Dermis blood vessel endothelial cell (primary cell): ENCODE measurements at regions not wholly inside any gene's neighbourhood (a gene's known extent, or its start where the extent isn't known, plus 50 kb on each side); places are given as distances from the start of the nearest gene placed in this dataset.
"Not testable (repeated sequence)": the region's sequence is repeated elsewhere in the genome, so short reads cannot be mapped to it uniquely, and the experiment has no call there.

Source experiments
- DNase-seq: peaks from one replicate; pipeline ENCODE4 v3.0.0; 2010

DNA sequence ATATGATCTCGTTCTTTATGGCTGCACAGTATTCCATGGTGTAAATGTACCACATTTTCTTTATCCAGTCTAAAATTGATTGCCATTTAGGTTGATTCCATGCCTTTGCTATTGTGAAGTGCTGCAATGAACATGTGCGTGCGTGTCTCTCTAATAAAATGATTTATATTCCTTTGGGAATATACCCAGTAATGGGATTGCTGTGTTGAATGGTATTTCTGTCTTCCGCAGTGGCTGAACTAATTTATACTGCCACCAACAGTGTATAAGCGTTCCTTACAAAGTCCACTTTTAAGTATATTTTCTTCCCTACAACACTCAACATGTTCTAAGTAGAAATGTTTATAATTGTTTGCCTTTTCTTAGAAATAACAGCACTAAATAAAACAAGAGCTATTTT, 521.9 kb downstream of the DTWD2 start:
- no peak for DNase-seq

DNA sequence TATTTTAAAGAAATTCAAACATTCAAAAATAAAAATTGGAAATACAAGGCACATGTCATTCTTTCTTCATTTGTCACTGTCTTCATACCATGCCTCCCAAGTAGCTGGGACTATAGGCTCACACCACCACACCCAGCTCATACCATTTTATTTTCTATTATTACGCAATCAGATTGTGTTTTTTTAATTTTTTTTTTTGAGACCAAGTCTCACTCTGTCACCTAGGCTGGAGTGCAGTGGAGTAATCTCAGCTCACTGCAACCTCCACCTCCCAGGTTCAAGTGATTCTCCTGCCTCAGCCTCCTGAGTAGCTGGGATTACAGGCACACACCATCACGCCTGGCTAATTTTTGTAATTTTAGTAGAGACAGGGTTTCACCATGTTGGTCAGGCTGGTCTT, 526.1 kb downstream of the DTWD2 start:
- not testable (repeated sequence) for DNase-seq

DNA sequence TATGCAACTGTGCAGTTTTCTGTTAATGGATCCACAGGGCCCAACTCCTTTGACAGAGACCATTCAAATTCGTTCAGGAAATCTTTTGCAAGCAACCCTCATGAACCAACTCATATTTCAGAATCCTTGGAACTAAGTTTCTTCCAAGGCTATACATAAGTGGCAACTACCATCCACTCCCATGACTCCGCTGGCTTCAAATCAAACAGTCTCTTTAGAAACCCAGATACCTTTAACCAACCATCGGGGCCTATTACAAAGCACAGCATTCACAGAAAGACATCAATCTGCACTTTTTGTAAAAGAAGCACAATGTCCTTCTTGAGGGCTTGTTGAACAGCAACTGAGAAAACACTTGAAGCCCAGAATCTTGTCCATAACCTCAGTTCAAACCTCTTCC, 526.9 kb downstream of the DTWD2 start:
- DNase-seq, result no peak

DNA sequence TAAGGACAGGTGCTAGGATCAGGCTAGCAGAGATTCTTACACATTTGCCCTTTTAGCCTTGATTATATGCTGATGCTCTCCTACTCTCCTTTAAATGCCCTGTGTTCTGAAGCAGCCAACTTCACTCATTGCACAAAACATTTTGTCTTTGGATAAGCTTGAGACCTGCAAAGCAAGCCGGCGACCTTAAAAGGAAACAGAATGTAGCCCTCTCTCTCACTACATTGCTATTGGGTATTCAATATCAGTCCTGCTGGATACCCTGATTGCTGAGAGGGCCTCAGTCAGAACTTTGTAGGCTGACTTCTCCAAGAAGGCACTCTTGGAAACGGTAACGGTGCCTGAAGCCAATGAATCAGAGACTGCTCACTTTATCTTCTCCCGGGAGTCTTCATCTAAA, 528.9 kb downstream of the DTWD2 start:
- DNase-seq, result no peak

DNA sequence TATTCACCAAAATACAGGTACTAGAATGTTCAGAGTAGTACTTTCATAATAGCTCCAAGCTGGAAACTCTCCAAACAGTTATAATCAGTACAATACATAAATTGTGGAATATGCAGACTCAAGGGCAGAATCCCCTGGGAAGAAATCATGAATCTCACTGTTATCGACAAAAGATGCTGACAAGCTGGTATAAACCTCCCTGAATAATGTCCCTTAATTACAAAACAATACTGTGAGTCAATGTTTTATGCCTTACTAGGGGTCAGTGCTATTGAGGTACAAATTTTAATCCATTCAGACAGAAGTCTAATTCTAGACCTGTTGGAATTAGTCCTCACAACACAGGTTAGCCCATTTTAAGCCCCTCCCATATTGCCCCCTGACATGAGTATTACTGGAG, 532.3 kb downstream of the DTWD2 start:
- DNase-seq, result no peak

DNA sequence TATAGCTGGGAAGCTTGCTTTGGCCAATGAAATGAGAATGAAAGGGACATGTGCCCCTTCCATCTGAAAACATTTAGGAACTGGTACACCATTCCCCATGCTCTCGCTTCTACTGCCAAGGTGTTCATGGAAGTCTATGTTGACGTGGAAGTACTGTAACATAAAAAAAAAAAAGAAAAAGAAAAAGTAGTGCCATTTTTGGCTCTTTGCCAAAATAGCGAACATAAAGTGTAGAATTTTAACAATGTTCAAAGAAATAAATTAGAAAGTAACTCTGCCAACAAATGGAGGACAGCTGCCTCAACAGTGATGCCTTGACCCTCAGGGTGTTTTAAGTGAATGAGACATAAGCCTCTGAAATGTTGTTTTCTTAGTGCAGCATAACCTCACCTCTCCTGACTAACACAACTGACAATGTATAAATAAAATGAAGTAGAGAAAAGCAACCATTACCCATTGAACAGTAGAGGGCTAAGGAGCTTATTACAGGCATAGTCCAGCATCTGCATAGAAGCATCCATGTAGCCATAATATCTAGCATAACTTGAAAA, 536.6 kb downstream of the DTWD2 start:
- no peak for DNase-seq

DNA sequence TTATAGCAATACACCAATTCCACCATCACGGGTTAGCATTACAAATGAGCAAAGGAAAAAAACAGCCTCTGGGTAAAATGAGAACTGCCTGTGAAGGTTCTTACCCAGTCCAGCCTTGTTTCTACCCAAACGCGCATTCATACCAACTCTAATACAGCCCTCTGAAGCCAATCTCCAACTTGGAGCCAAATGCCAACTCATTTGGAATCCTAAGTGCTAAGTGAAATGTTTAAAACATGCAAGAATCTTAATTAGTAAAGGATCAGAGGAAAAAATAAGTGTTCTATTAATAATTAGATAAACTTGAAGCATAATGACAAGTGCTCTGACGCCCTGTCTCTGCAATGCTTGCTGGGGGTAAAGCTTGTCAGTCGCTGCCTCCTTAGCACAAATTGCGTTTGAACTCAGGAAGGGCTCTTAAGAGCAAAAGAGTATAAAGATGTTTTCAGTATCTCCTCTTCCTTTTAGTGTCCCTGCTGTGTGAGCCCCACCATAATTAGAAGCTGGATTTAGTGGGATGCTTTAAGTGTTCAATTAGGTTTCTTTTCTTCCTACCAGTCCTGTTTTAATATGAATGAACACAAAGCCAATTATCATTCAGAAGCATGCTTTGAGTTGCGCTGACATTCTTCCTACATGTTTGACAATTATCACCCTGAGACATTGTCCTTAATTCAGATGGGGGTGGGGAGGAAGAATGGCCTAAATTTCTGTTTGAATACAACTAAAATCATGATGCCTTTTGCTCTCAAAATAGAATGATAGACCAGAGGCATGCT, 537.6 kb downstream of the DTWD2 start:
- no peak for DNase-seq

DNA sequence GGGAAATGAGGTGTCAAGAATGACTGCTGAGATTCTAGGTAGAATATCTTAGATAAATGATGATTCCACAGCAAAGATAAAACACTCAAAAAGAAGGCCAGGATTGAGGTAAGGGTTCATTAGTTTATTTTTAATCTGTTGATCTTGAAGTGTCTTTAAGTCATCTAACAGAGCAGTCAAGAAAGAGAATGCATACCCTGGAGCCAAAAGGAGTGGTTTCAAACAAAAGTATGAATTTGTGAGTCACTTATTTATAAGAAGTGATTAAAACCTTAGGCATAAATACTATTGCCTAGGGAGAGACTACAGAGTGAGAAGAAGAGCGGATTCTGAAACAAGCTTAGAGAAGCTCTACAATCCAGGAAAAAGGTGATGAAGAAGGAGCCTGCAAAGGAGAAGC, 541.0 kb downstream of the DTWD2 start:
- no peak for DNase-seq

DNA sequence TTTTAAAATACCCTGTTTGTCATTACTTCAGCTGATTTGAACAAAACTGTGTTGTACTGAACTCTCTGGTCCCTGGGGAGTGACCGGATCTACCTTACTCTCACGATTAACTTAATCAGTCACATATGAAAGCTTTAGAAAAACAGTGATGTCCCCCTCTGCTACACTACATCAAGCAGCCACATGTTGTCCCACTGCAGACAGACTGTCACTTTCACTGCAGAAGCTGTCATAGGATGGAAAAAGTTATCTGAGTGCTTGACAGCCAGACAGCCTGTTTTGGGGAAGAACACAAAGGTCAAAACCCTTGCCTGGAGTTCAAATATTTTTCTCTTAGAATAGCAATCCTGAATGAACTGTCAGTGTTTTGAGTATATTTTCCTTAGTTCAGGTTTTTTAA, 546.4 kb downstream of the DTWD2 start:
- DNase-seq, result no peak

DNA sequence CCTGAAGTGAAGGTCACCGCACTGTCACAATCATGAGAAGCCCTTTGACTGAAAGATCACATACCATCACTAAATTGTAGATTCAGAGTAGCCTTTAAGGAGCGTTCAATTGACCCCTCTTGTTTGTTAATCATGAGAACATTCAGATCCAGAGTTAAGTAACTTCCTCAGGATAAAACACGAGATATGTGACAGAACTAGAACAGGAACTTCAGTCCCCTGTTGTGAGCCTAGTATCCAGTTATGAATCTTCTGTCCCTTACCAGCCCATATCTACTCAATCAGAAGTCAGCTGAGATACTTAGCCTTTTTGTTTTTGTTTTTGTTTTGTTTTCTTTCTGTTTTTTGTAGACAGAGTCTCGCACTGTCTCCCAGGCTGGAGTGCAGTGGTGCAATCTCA, 547.3 kb downstream of the DTWD2 start:
- no peak for DNase-seq

DNA sequence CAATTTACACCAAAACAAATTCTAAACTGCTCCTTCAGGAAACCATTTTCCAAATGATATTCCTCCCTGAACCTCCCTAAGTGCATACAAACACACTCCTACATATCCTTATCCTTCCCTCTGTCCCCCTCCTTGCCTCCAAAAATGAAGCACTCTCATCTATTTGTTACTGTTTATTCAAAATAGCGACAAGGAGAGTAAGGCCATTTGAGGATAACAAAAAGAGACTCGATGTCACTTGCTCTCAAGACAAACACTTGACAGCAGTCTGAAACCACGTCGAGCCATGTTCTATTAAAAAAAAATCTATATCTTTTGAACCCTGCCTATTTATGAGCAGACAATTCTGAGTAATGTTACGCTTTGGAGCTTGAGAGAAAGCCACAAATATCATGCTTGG, 547.9 kb downstream of the DTWD2 start:
- DNase-seq, result no peak

DNA sequence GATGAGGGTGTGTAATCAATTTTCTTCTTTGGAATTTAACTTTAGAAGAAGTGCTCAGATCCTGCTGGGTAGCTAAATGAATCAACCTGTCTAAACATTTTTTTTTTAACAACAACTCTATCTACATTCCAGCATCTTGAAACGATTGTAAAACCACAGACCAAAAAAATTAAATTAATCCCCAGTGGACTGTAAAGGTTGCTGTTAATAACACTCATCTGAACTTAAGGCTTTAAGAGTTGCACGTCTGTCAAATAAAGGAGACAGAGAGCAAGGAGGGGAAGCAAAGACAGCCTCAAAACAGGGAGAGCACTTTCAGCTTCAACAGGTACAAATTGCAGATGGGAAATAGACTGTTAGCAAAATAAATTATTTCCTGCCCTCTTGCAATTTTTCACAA, 548.5 kb downstream of the DTWD2 start:
- DNase-seq, result no peak

DNA sequence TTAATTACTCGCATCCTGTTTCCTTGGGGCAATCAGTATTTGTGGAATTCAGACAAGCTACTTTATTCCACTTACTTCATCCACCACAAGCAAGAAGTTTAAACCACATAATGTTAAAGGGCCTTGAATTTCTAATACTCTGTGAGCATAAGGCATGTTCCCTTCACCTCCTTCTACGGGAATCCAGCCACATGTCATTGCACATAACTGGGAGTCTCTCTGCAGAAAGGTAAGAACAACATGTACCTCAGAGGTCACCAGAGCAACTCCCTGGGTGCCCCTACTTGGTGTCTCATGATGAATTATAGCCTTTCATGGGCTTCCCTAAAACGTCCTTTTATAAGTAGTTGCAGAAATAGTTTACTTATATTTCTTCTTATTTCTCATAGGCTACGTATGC, 553.2 kb downstream of the DTWD2 start:
- no peak for DNase-seq

DNA sequence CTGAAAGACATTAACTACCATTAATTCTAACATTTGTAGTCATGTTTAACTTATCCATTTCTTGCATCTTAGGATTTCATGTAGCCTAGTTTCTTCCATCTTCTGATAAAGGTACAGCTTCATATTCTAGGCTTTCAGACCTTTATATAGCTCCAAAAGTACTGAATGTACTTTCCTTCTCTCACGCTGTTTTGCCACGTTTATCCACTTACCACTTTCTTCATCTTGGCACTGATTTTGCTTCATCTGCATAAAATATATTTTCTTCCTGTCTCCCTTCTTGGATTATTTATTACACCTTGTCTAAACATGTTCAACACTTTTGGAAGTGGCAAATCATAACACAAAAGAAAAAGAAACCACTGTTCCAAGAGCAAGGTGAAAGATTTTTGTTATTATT, 553.8 kb downstream of the DTWD2 start:
- no peak for DNase-seq

DNA sequence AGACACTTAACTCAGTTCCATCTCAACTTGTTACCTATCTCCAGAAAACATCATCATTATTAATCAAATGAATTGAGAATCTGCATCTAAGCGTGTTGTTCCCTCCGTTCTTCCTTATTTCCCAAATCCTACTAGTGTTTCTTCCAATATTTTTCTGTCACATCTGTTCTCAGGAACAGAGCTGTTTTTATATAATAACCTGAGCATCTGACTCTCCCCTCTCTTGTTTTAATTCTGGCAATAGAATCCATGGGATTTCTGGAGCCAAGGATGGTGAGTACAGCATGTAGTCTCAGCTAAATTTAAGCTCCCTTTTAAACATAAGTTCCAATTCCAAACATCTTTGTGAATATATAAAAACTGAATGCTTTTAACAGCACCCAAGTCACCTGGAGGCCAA, 558.3 kb downstream of the DTWD2 start:
- DNase-seq, result no peak

DNA sequence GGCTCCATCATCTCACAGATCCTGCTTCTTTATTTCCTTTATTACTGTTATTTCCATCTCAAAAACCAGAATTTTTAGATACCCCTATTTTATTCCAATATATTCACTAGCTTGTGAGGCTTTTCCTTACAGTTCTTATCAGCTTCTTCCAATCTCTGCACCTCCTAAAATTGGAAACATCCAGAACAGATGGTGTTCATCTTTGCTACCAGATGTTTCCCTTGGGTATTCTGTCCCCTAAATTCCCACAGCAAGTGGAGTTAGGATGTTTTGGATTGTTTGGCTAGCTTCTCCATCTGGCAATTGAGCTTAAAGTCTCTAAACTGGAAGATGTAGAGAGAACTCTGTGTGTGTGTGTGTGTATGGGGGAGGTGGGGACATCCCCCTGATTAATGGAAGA, 580.4 kb downstream of the DTWD2 start:
- DNase-seq, result no peak

DNA sequence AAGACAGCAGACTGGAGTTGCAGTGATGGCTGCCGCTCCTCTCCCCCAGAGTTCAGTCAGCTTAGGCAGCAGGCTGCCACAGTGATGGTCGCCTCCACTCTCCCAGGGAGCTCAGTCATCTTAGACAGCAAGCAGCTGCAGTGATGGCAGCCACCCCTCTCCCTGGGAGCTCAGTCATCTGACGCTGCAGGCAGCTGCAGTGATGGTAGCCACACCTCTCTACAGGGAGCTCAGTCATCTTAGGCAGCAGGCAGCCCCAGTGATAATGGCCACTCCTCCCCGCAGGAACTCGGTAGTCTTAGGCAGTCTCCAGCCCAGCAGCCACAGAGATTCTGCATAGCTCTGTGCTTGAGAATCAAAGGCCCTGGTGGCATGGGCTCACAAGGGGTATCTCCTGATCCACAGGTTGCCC, 582.7 kb downstream of the DTWD2 start:
- no peak for DNase-seq

DNA sequence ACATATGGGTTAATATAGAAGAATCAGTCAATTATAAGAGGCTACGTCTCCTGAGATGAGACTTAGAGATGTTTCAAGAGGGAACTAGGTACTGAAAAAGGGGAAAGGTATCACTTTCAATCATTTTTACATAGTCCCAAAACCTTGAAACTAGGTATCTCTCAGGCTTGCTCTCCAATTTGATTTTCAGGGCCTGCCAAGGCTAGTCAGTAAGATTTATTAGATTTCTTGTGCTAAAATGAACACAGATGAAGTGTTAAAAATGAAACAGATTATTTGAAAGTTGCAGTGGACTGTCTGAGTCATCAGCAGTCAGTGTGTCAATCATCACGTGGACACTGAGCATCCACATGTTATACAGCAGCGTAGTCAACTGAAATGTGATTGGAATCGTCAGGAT, 591.1 kb downstream of the DTWD2 start:
- DNase-seq, result no peak

DNA sequence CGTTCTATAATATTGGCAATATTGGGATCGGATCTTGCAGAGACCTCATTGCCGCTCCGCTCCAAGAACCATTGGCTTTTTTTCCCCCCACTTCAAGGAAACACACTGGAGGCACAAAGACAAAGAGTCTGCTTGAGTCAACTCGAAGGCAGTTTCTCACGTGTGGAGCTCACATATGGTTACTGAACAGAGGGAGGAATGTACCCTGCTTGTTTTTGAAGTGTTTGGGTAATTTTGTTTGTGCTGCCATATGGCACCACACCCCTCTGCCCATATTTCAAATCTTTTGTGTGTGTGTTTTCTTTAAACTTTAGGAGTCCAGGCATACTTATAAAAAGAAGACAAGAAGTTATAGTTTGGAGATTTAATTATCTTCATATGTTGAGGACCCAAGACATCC, 595.9 kb downstream of the DTWD2 start:
- no peak for DNase-seq

DNA sequence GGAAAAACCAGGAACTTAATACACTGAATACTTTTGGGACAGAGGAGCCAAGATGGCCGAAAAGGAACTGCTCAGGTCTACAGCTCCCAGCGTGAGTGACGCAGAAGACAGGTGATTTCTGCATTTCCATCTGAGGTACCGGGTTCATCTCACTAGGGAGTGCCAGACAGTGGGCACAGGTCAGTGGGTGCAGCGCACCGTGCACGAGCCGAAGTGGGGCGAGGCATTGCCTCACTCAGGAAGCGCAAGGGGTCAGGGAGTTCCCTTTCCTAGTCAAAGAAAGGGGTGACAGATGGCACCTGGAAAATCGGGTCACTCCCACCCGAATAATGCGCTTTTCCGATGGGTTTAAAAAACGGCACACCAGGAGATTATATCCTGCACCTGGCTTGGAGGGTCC, 605.4 kb downstream of the DTWD2 start:
- DNase-seq, result not testable (repeated sequence)

DNA sequence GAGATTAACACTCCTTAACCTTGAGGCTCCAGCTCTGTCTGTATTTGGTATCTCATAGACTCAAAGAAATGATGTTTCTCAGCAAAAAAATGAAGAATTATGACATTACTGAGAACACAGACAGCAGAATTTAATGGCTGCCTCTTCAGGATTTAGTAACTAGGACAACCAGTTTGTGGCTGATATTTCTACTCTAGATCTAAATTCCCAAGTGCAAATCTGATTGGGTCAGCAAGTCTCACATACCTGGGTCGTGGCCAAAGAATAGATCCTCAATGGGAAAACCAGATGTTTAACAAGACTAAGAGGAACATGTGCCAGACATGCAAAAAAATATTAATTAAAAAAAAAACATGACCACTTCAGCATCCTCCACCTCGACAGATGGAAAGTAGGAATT, 608.9 kb downstream of the DTWD2 start:
- DNase-seq, result no peak

DNA sequence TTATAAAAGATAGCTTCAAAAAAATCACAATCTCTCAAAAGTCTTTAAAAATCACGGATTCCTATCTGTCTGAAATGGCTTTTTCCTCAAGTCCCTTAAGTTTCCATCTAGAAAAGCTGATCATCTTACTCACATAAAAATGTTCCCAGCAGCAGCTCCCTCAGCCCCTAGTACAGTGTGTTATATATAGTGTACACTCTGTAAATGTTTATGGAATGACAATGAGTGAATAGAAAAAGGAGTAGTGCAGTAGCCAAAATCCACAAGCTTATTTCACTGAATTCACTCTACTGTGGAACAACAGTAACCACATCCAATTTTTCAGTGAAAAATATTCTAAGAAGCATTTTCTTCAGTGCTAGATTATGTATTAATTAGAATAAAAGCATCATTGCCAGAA, 609.4 kb downstream of the DTWD2 start:
- no peak for DNase-seq

DNA sequence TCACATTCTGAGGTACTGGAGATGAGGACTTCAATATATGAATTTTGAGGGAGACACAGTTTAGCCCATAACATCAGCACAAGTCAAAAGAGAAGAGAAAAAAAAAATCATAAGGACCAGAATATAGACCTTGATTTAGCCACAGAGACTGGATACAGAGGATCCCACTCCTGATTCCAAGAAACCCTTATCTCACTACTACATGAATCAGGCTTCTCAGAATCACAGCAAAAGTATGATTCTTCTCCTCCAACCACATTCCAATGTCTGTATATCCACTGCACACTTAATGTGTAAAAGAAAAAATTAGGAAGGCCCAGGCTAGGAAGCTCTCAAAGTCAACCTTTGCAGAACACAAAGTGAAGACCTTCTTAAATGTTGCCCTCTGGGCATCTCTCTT, 610.9 kb downstream of the DTWD2 start:
- no peak for DNase-seq

DNA sequence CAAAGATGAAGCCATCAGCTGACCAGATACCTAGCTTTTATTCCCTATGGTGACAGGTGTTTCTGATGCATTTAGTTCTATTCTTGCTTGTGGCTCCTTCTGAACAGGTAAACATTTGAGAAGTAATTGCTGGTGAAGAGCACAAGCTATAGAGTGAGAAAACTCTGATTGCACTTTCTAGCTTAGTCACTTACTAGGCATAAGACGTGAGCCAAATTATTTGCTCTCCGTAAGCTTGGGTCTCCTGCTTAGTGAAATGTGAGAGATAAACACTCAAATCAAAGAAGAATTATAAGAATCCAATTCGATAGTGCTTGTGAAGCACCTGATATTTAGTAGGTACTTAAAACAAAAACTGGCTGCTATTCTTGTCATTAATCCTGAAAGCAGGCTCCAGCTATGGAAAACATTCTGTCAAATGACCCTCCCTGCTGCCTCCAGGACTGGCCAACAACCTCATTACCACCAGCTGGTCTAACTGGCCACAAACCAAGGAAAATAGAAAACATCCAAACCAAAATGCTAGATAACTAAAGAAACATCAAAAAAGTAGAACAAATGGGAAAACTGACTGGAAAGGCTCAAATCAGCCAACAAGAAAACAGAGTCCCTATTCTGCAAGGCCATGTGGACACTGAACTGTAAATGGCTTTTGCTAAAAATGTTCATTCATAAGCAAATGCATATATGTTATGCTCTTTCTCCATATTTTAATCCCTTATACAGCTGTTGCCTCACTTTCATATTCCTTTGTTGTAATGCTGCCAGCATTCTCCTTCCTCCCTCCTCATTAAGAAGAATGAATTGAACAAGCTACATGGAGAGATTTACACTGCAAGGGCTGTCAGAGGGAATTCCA, 616.1 kb downstream of the DTWD2 start:
- no peak for DNase-seq
